Spleen (tissue), 11 donors: ENCODE measurements at regions not wholly inside any gene's neighbourhood (a gene's known extent, or its start where the extent isn't known, plus 50 kb on each side); places are given as distances from the start of the nearest gene placed in this dataset.

Source experiments
- DNase-seq: peaks from one replicate; pipeline ENCODE4 v3.0.0-alpha.2; 2020
- H3K27ac ChIP-seq, 8 donors: fragments of 200-600 bp; sonication (generic) in 7 of 8; 1 replicate in 4 of 8; 2 replicates in 4 of 8; pipeline versions ENCODE4 v1.5.0 to v1.8.0; 2016 to 2021; ENCODE audit warnings: inconsistent platforms in 4 of 8, mild to moderate bottlenecking in 4 of 8, moderate library complexity in 1 of 8
- H3K27me3 ChIP-seq, 7 donors: fragments of 200-600 bp; sonication (generic) in 6 of 7; replicated peaks in 1 of 7; 1 replicate in 4 of 7; 2 replicates in 3 of 7; pipeline versions ENCODE4 v1.5.0 to v1.8.0; 2016 to 2021; ENCODE audit warnings: inconsistent platforms in 3 of 7, mild to moderate bottlenecking in 1 of 7
- H3K36me3 ChIP-seq, 6 donors: fragments of 200-600 bp; sonication (generic) in 5 of 6; 1 replicate in 4 of 6; 2 replicates in 2 of 6; pipeline versions ENCODE4 v1.5.0 to v1.8.0; 2016 to 2021; ENCODE audit warnings: inconsistent platforms in 2 of 6
- H3K4me1 ChIP-seq, 6 donors: fragments of 200-600 bp; sonication (generic) in 5 of 6; 1 replicate in 3 of 6; 2 replicates in 3 of 6; pipeline versions ENCODE4 v1.5.0 to v1.8.0; 2016 to 2021; ENCODE audit warnings: inconsistent platforms in 3 of 6
- H3K4me3 ChIP-seq, 8 donors: fragments of 200-600 bp; sonication (generic) in 7 of 8; 1 replicate in 4 of 8; 2 replicates in 4 of 8; pipeline versions ENCODE4 v1.5.0 to v1.8.0; 2016 to 2021; ENCODE audit warnings: inconsistent platforms in 4 of 8, mild to moderate bottlenecking in 4 of 8, moderate library complexity in 2 of 8
- H3K9me3 ChIP-seq, 8 donors: fragments of 200-600 bp; sonication (generic) in 7 of 8; 1 replicate in 4 of 8; 2 replicates in 4 of 8; pipeline versions ENCODE4 v1.5.0 to v1.8.0; 2016 to 2021; ENCODE audit warnings: inconsistent platforms in 4 of 8
- CTCF ChIP-seq, 11 experiments: fragments of 200-600 bp in 7 of 11; fragments of 450-650 bp in 4 of 11; sonication (generic) in 4 of 11; IDR thresholded peaks in 8 of 11; conservative IDR thresholded peaks in 3 of 11; 1 replicate in 7 of 11; 2 replicates in 4 of 11; pipeline versions ENCODE4 v1.4.0 to v1.8.0; 2016 to 2021; ENCODE audit warnings: antibody characterized with exemption in 11 of 11, inconsistent platforms in 4 of 11, mild to moderate bottlenecking in 1 of 11
- POLR2A ChIP-seq, 3 donors: fragments of 450-650 bp; IDR thresholded peaks; one replicate each; pipeline ENCODE4 v1.5.1; 2017; ENCODE audit warnings: antibody characterized with exemption in 3 of 3, mild to moderate bottlenecking in 1 of 3
- POLR2AphosphoS5 ChIP-seq, 3 donors: sonication (generic); formaldehyde crosslinking; IDR thresholded peaks; one replicate each; pipeline ENCODE4 v1.5.1; 2017; ENCODE audit warnings: antibody characterized with exemption in 3 of 3
- WGBS, 5 donors: extraction: QIAGEN DNeasy Blood & Tissue Kit in 3 of 5; methylation state at CpG; one replicate each; pipeline versions ENCODE4 v1.1.5 to v1.1.7; 2013 to 2018; 5-methylcytosine and 5-hydroxymethylcytosine counted together
- intact Hi-C: fragments of 100-400 bp; cut with DNase I; formaldehyde crosslinking; loops from one replicate; pipeline ENCODE4 v1.15.0; 2023; ENCODE audit warnings: low total_unique reads
- donor health status: healthy with polysubstance abuse.
- donor health status: DM: no; HTN: no; CAD: no; lungs with moderate emphysema.
- donor health status: DM: no; HTN: no; CAD: no.
- donor health status: Bipolar disorder and iron deficiency.
- donor health status: healthy.
- donor health status: DM: no; HTN: no; CAD: no.
- donor health status: DM: yes; HTN: yes; CAD: no.

- Histone ChIP-seq H3K36me3 (no peaks in the 10 kb centered on the region), H3K4me1 (no peaks in the 10 kb centered on the region), H3K27ac (no peak overlapping the region), H3K27me3 (no peaks in the 10 kb centered on the region), H3K9me3 (peaks cover 0 to 6% (median 0%) of the 10 kb centered on the region in 8 donors), H3K4me3 (no peak overlapping the region)
- TF ChIP-seq POLR2AphosphoS5 (IDR thresholded peaks at IDR 0.05): no peak
- TF ChIP-seq CTCF (IDR thresholded peaks at IDR 0.05 in 8 of 11, conservative IDR thresholded peaks at IDR 0.05 in 3 of 11): no peak
- TF ChIP-seq POLR2A (IDR thresholded peaks at IDR 0.05): no peak
- 77 to 95% (median 89%) methylated on average over 1 of the region's 1 CpG for WGBS, 5 donors
- no peak for DNase-seq
- intact Hi-C loops: no loop called here
These were observed 412.4 kb upstream of the C9orf72 start for GRCh38 chr9:27985714-27986113.

- WGBS, 5 donors: 63 to 89% (median 82%) methylated on average over 2 of the region's 2 CpGs
- no peak overlapping the region for H3K27ac ChIP-seq
- no peak for TF ChIP-seq CTCF (IDR thresholded peaks at IDR 0.05 in 8 of 11, conservative IDR thresholded peaks at IDR 0.05 in 3 of 11)
- TF ChIP-seq POLR2AphosphoS5 (IDR thresholded peaks at IDR 0.05): no peak
- TF ChIP-seq POLR2A (IDR thresholded peaks at IDR 0.05): no peak
These were observed 417.2 kb upstream of the C9orf72 start for GRCh38 chr9:27990524-27990923.

GRCh38 chr9:27991221-27991620 lies 417.9 kb upstream of the C9orf72 start:
- Histone ChIP-seq H3K4me1 (no peaks in the 10 kb centered on the region), H3K4me3 (no peak overlapping the region), H3K27ac (no peak overlapping the region), H3K9me3 (peaks cover 0 to 6% (median 0%) of the 10 kb centered on the region in 8 donors), H3K27me3 (no peaks in the 10 kb centered on the region), H3K36me3 (no peaks in the 10 kb centered on the region)
- DNase-seq: no peak
- 46 to 78% (median 69%) methylated on average over 5 of the region's 5 CpGs for WGBS, 5 donors
- TF ChIP-seq POLR2AphosphoS5 (IDR thresholded peaks at IDR 0.05) (no peak), CTCF (IDR thresholded peaks at IDR 0.05 in 8 of 11, conservative IDR thresholded peaks at IDR 0.05 in 3 of 11) (no peak), POLR2A (IDR thresholded peaks at IDR 0.05) (no peak)
- intact Hi-C loops: no loop called here

More at GRCh38 chr9:27990524-27990923, 417.2 kb upstream of the C9orf72 start:
- H3K27me3 ChIP-seq: no peaks in the 10 kb centered on the region
- DNase-seq: no peak
- peaks cover 0 to 6% (median 0%) of the 10 kb centered on the region in 8 donors for H3K9me3 ChIP-seq
- no peaks in the 10 kb centered on the region for H3K36me3 ChIP-seq
- no peak overlapping the region for H3K4me3 ChIP-seq
- intact Hi-C loops: no loop called here
- no peaks in the 10 kb centered on the region for H3K4me1 ChIP-seq

GRCh38 chr9:28001096-28001495 lies 427.8 kb upstream of the C9orf72 start:
- Histone ChIP-seq H3K4me3 (no peak overlapping the region), H3K36me3 (no peaks in the 10 kb centered on the region), H3K9me3 (no peaks in the 10 kb centered on the region), H3K4me1 (no peaks in the 10 kb centered on the region), H3K27me3 (no peaks in the 10 kb centered on the region), H3K27ac (no peak overlapping the region)
- WGBS, 5 donors: 56 to 78% (median 66%) methylated on average over 1 of the region's 1 CpG
- no peak for TF ChIP-seq POLR2AphosphoS5 (IDR thresholded peaks at IDR 0.05)
- TF ChIP-seq POLR2A (IDR thresholded peaks at IDR 0.05): no peak
- no peak for TF ChIP-seq CTCF (IDR thresholded peaks at IDR 0.05 in 8 of 11, conservative IDR thresholded peaks at IDR 0.05 in 3 of 11)
- intact Hi-C loops: no loop called here
- no peak for DNase-seq
